ENCODE measurements at regions not wholly inside any gene's neighbourhood (a gene's known extent, or its start where the extent isn't known, plus 50 kb on each side); places are given as distances from the start of the nearest gene placed in this dataset.
"Not testable (repeated sequence)": the region's sequence is repeated elsewhere in the genome, so short reads cannot be mapped to it uniquely, and the experiment has no call there.

- DNase-seq = no peak
Observed at GRCh38 chr2:43068631-43069517, 157.5 kb downstream of the ZFP36L2 start.

DNA sequence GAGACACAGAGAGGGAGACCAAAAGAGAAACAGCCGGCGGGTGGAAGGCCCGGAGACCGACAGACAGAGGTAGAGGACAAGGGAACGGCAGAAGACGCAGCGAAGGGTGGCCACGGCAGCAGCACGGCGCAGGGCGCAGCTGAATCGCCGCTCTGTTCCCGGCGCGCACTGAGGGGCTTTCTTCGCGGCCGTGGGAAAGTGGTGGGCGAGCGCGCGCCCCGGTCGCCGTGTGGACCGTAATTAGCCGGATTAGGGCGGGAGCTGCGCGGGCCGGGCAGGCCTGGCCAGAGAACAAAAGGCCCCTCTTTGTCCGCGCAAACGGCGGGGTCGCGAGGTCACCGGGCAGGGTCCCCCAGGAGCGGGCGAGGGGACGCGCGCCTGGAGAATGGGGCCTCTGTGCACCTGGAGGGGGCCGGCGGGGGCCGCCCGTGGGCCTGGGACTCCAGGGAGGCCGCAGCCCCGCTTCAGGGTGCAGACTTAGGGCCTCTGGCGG lies 158.3 kb downstream of the ZFP36L2 start:
- no peak for DNase-seq

DNA sequence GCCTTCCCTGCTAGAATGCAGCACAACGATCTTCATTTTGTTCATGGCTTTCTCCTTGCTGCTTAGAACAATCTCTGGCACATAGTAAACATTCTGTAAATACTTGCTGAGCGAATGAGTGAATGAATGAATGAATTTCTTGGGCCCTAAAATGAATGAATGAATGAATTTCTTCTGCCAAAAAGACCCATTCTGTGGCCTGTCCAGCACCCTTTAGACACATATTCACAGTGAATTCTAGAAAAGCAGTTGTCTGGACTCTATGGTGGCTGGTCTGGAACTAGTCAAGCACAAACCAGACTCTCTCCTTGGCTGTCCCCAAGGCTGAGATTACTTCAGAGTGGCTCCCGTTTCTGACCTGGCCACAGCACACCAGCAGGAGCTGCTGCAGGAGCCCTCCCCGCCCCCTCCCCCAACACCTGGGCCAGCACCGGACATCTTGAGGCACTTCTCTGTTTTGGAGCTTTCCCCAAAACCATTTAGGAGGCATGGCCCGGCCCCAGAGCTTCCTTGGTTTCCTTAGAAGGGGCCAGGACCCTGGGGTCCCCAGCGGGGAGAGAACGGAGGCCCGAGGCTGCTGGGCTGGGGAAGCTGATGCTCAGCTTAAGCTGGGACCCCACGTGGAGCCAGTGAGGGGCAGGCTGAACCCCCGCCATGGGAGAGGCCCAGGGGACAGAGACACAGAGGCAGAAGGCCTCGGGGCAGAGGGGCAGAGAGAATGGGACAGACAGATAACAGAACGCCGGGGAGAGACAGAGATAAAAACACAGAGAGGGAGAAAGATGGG lies 159.0 kb downstream of the ZFP36L2 start:
- no peak for DNase-seq

DNA sequence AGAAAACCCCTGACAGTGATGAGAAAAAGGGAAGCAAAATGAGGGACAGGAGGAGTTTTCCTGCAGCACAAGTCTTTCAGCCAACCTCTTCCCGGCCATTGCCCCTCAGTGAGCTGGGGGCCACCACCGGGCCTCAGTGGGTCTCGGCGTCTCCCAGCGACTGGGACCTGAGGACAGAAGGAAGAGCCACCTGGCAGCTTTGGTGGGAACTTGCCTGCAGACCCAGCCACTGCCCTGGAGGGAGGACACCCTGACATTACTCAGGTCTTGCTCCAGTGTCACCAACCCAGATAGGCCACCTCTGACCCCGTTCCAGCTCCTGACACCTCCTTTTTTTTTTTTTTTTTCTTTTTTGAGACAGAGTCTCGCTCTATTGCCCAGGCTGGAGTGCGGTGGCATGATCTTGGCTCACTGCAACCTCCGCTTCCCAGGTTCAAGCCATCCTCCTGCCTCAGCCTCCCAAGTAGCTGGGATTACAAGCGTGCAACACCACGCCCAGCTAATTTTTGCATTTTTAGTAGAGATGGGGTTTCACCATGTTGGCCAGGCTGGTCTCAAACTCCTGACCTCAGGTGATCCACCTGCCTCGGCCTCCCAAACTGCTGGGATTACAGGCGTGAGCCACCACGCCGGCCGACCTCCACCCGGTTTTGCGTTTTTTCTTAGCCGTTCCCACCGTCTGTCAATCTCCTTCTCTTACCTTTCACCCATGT lies 159.7 kb downstream of the ZFP36L2 start:
- not testable (repeated sequence) for DNase-seq

- DNase-seq = no peak
Observed at GRCh38 chr2:43065871-43066270, 160.5 kb downstream of the ZFP36L2 start.

DNA sequence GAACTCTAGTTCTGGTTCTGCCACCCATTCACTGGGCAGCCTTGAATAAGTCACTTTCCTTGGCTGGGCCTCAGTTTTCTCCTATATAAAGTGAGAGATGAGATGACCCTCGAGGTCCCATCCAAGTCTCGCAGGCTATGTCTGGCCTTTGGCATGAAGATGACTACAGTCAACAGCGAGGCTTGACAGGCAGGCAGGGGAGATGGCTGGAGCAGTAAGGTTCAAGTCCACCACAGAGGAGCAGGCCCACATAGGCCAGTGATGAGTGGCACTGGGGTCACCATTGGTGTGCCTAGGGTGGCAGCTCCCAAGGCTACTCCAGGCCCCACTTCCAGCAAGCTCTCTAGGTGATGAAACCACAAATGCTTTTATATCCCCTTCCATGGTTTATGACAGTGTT lies 161.4 kb downstream of the ZFP36L2 start:
- no peak for DNase-seq

DNA sequence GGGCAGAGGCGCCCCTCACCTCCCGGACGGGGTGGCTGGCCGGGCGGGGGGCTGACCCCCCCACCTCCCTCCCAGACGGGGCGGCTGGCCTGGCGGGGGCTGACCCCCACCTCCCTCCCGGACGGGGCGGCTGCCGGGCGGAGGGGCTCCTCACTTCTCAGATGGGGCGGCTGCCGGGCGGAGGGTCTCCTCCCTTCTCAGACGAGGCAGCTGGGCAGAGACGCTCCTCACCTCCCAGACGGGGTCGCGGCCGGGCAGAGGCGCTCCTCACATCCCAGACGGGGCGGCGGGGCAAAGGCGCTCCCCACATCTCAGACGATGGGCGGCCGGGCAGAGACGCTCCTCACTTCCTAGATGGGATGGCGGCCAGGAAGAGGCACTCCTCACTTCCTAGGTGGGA lies 163.3 kb downstream of the ZFP36L2 start:
- DNase-seq = not testable (repeated sequence)

DNA sequence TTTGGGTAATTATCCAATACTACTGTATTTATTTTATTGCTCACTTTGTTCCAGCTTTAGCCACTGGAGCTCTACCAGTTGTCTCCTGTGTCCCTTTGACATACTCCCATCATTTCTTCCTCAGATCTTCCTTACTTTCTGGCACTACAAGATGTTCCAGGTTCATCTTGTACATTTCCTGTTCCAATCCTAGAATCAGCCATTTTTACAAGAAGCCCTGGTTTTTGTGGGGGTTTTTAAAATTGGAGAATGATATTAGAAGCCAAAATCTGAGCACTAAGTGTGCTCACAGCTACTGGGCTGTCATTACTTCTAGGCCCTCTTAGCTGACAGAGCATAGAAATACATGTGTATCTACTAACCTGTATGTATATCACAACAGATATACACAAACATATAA lies 164.3 kb downstream of the ZFP36L2 start:
- no peak for DNase-seq

DNA sequence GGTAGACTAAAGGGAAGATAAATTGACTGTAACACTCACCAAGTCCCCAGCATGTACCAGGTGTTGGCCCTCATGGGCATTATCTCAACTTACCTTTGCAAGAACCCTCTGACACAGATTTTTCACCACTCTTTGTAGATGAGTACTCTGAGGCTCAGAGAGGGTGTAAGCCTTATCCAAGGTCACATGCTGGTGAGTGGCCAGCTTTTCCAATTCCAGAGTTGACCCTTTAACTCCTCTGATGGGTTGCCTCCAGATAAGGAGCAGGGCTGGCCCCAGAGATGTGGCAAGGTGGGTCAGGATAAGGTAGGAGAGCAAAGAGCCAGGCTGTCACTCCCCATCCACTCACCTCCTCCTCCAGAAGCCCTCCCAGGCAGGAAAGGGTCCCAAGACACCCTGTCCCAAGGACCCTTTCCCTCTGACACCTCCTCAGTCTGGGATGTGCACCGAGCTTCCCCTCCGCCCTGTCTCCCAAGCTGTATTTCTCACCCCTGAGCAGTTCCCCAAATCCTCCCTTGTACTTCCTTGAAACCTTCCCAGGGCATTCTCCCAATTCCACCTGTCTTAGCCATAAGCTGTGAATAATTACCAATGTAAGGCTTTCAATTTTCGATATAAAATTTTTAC lies 165.9 kb downstream of the ZFP36L2 start:
- DNase-seq = no peak

- peak; percentile 69 to 80 for DNase-seq
Observed at GRCh38 chr2:43059183-43059897, 167.1 kb downstream of the ZFP36L2 start.

- DNase-seq = no peak
Observed at GRCh38 chr2:43058726-43059110, 167.7 kb downstream of the ZFP36L2 start.

DNA sequence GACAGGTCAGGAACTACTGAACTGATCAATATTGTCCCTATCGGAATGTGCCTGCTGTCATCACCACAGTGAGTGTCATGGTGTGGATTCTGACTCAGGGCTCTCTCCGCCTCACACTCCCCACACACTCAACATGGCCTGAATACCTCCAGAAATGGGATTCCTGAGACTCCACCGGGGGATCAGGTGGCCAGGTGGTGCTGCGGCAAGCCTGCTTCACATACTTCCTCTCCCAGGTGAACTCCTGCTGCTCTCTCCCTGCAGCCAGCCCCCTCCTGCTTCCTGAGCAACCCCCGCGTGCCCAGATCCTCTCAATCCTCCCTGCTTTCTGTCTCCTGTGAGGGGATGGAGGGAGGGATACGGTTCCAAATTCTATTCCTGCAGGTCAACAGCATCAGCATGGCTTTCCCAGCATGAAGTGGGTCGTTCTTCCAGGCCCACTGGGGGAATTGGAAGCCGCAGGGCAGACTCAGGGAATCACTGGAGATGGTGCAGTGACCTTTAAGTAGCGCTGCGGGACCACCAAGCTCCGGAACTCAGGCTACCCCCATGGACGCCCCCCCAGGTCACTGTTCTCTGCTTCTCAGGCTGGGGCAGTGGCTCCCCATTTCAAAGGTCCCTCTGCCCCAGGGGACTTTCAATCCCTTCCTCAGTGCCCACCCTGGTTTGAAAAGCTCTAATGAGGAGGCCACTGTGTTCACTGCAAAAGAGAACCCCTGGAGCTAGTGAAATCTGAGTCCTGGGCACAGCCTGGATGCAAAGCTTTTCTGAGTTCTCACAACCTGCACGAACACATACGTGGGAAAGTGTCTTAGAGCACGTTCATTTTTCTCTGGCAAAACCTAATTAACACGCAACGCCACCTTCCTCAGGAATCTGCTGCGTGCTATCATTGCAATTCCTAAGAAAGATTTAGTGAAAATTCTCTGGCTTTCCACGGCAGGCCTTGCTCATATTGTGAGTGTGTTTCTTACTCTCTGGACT lies 168.4 kb downstream of the ZFP36L2 start:
- DNase-seq = no peak

GRCh38 chr2:43057026-43057741 lies 169.2 kb downstream of the ZFP36L2 start:
- no peak for DNase-seq

DNA sequence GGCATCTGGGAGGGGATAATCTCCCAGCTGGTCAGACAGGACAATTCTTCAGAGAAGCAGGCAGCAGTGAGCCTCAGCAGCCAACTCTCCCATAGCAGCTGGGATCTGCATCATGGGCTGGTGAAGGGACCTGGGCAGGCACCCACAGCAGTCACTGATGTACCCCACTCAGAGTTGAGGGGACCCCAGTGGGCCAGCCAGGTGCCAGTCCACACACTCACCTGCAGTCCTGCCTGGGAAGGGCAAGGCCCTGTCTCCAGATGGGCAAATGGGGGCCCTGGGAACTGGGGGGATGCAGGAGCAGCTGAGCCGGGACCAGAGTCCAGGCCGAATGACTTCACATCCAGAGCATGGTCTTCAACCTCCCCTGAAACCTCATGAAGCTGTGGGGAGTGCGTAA lies 170.4 kb downstream of the ZFP36L2 start:
- no peak for DNase-seq

DNA sequence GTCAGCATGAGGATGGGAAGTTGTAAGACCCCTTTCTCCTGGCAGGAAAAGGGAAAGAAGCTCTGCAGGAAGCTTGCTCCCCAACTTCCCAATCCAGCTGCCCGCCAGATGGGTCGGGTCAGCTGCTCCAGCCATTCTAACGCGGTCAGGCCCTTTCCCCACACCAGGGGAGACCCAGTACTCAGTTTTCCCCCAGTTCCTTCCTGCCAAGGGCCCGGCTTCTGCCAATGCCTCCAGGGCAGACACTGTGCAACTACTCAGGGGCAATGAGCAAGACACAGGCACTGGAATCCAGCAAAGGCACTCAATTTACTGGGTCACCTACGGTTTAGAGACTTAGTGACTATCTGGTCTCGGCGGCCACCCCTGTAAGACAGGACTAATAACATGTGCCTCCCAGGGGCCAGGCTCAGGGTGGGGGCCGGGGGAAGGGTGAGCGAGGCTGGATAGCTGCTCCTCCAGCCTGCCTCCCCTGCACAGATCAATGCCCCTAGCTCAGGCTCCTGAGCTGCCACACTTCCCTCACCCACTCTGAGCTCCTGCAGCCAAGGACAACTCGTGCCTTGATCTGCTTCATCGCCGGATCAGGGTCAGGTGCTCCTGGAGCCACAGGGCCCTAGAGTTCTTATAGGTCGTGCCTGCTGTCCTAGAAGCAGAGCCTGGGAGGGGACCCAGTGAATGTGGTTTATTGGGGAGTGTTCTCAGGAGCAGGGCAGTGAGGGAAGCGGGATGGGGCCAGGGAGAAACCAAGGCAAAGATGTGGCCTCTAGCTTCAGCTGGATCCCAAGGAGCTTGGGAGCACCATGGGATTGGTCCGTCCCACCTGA lies 171.1 kb downstream of the ZFP36L2 start:
- no peak for DNase-seq

GRCh38 chr2:43054367-43054766 lies 172.0 kb downstream of the ZFP36L2 start:
- DNase-seq = no peak

DNA sequence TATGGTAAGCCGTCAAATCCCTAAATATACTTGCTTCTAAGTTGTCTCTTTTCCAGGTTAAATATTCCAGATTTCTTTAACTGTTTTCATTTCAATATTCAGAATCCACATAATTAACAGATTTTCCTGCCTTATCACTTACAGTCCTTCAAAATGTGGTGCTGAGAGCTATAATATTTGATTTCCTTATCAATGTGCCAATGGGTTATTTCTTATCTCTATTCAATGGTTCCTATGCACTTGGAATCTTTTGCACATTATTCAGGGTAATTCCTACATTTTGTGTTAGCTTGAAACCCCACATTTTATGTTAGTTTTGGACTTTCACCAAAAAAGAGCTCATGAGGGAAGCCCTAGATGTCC lies 173.5 kb downstream of the ZFP36L2 start:
- no peak for DNase-seq

- no peak for DNase-seq
Observed at GRCh38 chr2:43052204-43052943, 174.0 kb downstream of the ZFP36L2 start.

- DNase-seq = no peak
Observed at GRCh38 chr2:43051338-43051737, 175.1 kb downstream of the ZFP36L2 start.
